Endothelial cell of umbilical vein (primary cell): ENCODE measurements at regions not wholly inside any gene's neighbourhood (a gene's known extent, or its start where the extent isn't known, plus 50 kb on each side); places are given as distances from the start of the nearest gene placed in this dataset.

Source experiments
- BruUV-seq: library from RNA; stranded (reverse); fragments of 400-500 nt; replicated peaks from 2 replicates; lab custom pipeline; 2021; lab: Mats Ljungman, UMichigan
- CTCF ChIA-PET: fragments of 300-600, 350-600 bp; sonication (Branson Sonifier 250); formaldehyde crosslinking; loops from one replicate; lab custom pipeline; 2021; ENCODE audit warnings: antibody characterized with exemption, inconsistent platforms; lab: Charles Lee
- POLR2A ChIA-PET: fragments of 300-600, 350-600 bp; sonication (Branson Sonifier 250); formaldehyde crosslinking; loops from one replicate; lab custom pipeline; 2021; ENCODE audit warnings: antibody characterized with exemption, inconsistent platforms; lab: Charles Lee
- DNase-seq: peaks from one replicate; pipeline ENCODE4 v3.0.0-alpha.2; 2011; ENCODE audit warnings: low read depth, low spot score
- FAIRE-seq: peaks from 2 replicates; lab custom pipeline; 2011; peaks lifted over from hg19 to GRCh38; lab: Jason Lieb, UNC
- H2AFZ ChIP-seq: 2 replicates; pipeline ENCODE4 v1.6.0; 2012; ENCODE audit warnings: low read depth, low read length, control low read depth, inconsistent platforms
- H3K27ac ChIP-seq: 2 replicates; pipeline ENCODE4 v1.5.1; 2011; ENCODE audit warnings: low read depth, mild to moderate bottlenecking, control low read depth, low read length, moderate library complexity; ENCODE audit not compliant: insufficient read depth
- H3K27me3 ChIP-seq, 2 experiments: 2 replicates each; pipeline versions ENCODE4 v1.6.0 to v1.6.1; 2011; ENCODE audit warnings: low read length in 2 of 2, mixed read lengths in 1 of 2; ENCODE audit not compliant: control insufficient read depth in 2 of 2, insufficient read depth in 2 of 2
- H3K36me3 ChIP-seq, 2 experiments: 2 replicates in 1 of 2; 3 replicates in 1 of 2; pipeline ENCODE4 v1.5.1; 2011; ENCODE audit warnings: low read length in 2 of 2, mild to moderate bottlenecking in 1 of 2, moderate library complexity in 1 of 2; ENCODE audit not compliant: control insufficient read depth in 2 of 2, insufficient read depth in 2 of 2; ENCODE audit errors: extremely low read depth in 1 of 2
- H3K4me1 ChIP-seq: 3 replicates; pipeline ENCODE4 v1.5.1; 2011; ENCODE audit warnings: mild to moderate bottlenecking, low read length; ENCODE audit not compliant: control insufficient read depth, insufficient read depth; ENCODE audit errors: extremely low read depth
- H3K4me2 ChIP-seq: 2 replicates; pipeline ENCODE4 v1.6.1; 2011; ENCODE audit warnings: low read length, control low read depth, mixed read lengths; ENCODE audit not compliant: insufficient read depth
- H3K4me3 ChIP-seq, 3 experiments: fragments of 200-600 bp in 1 of 3; sonication (generic), shearing (Covaris generic) in 1 of 3; replicated peaks in 1 of 3; 2 replicates each; pipeline ENCODE4 v1.5.1; 2011 to 2016; ENCODE audit warnings: control low read depth in 3 of 3, low read length in 3 of 3, mild to moderate bottlenecking in 2 of 3, inconsistent platforms in 1 of 3, low read depth in 1 of 3, moderate library complexity in 1 of 3; ENCODE audit not compliant: insufficient read depth in 1 of 3
- H3K79me2 ChIP-seq: 2 replicates; pipeline ENCODE4 v1.6.0; 2012; ENCODE audit warnings: low read length, inconsistent platforms; ENCODE audit not compliant: control insufficient read depth, insufficient read depth
- H3K9ac ChIP-seq: replicated peaks from 2 replicates; pipeline ENCODE3; 2011; ENCODE audit warnings: low read length, control low read depth; ENCODE audit not compliant: insufficient read depth; ENCODE audit errors: extremely low read depth
- H3K9me1 ChIP-seq: replicated peaks from 3 replicates; pipeline ENCODE4 v1.6.0; 2011; ENCODE audit warnings: mild to moderate bottlenecking, low read length; ENCODE audit not compliant: control insufficient read depth, insufficient read depth; ENCODE audit errors: extremely low read depth
- H3K9me3 ChIP-seq: replicated peaks from 2 replicates; pipeline ENCODE4 v1.5.1; 2012; ENCODE audit warnings: low read length, inconsistent platforms; ENCODE audit not compliant: control insufficient read depth, insufficient read depth
- H4K20me1 ChIP-seq: replicated peaks from 2 replicates; pipeline ENCODE3; 2011; ENCODE audit warnings: mild to moderate bottlenecking, low read length; ENCODE audit not compliant: control insufficient read depth, insufficient read depth; ENCODE audit errors: extremely low read depth
- CTCF ChIP-seq, 2 donors: IDR thresholded peaks; 1 replicate in 1 of 2; 2 replicates in 1 of 2; pipeline ENCODE4 v1.5.1; 2011; ENCODE audit warnings: low read length in 2 of 2, mild to moderate bottlenecking in 2 of 2, moderate library complexity in 2 of 2, control low read depth in 1 of 2, inconsistent platforms in 1 of 2, low read depth in 1 of 2; ENCODE audit not compliant: insufficient read depth in 1 of 2; ENCODE audit errors: extremely low read depth in 1 of 2
- EZH2 ChIP-seq: IDR thresholded peaks from 2 replicates; pipeline ENCODE4 v1.6.1; 2012; ENCODE audit warnings: borderline replicate concordance, low read depth, mild to moderate bottlenecking, moderate library complexity, low read length, inconsistent platforms; ENCODE audit not compliant: severe bottlenecking
- FOS ChIP-seq: IDR thresholded peaks from 2 replicates; pipeline ENCODE4 v1.6.1; 2011; ENCODE audit warnings: mild to moderate bottlenecking, low read length, moderate library complexity, borderline replicate concordance; ENCODE audit not compliant: insufficient read depth
- GATA2 ChIP-seq: IDR thresholded peaks from 2 replicates; pipeline ENCODE4 v1.7.0; 2011; ENCODE audit warnings: low read depth, mild to moderate bottlenecking, moderate library complexity, mixed read lengths, low read length; ENCODE audit not compliant: insufficient read length, insufficient read depth
- JUN ChIP-seq: IDR thresholded peaks from 2 replicates; pipeline ENCODE4 v1.6.1; 2011; ENCODE audit warnings: borderline replicate concordance, low read depth; ENCODE audit not compliant: insufficient read length, insufficient read depth
- MAX ChIP-seq: IDR thresholded peaks from 2 replicates; pipeline ENCODE4 v1.6.1; 2011; ENCODE audit not compliant: insufficient read depth, insufficient read length
- MYC ChIP-seq: IDR thresholded peaks from one replicate; pipeline ENCODE4 v1.6.1; 2011; ENCODE audit warnings: mild to moderate bottlenecking, low read depth, low read length
- POLR2A ChIP-seq: IDR thresholded peaks from 2 replicates; pipeline ENCODE4 v1.6.1; 2012; ENCODE audit warnings: low read depth, mild to moderate bottlenecking, control low read depth, low read length
- POLR2AphosphoS5 ChIP-seq: IDR thresholded peaks from 2 replicates; pipeline ENCODE4 v1.6.1; 2012; ENCODE audit warnings: low read depth, mild to moderate bottlenecking, control low read depth, low read length, moderate library complexity; ENCODE audit not compliant: insufficient read depth
- dilution Hi-C: fragments of 300-500 bp; cut with MboI; formaldehyde crosslinking; loops from one replicate; pipeline ENCODE4 v1.15.0; 2019; ENCODE audit warnings: low sequenced_read_pairs; ENCODE audit not compliant: extremely low pct_ligation_motif_present
- intact Hi-C: fragments of 100-400 bp; cut with micrococcal nuclease; formaldehyde crosslinking; loops from one replicate; pipeline ENCODE4 v1.10.0; 2022

GRCh38 chr17:14919631-14920213, 345.4 kb downstream of the PMP22 start:
- dilution Hi-C loops: no loop called here
- no TSS peak for BruUV-seq
- Histone ChIP-seq H3K36me3 (no peaks in the 10 kb centered on the region), H2AFZ (no peak overlapping the region), H3K4me3 (no peak overlapping the region), H4K20me1 (no peaks in the 10 kb centered on the region), H3K79me2 (no peaks in the 10 kb centered on the region), H3K27ac (no peak overlapping the region), H3K4me1 (no peaks in the 10 kb centered on the region), H3K4me2 (no peak overlapping the region), H3K27me3 (no peaks in the 10 kb centered on the region), H3K9me3 (peaks cover 3% of the 10 kb centered on the region), H3K9ac (no peak overlapping the region), H3K9me1 (no peaks in the 10 kb centered on the region)
- FAIRE-seq: no peak
- DNase-seq: no peak
- intact Hi-C loops: loop anchor here (10.0 kb wide), 1 partner anchor 615 kb away; the partner anchor contains the start of gene HS3ST3B1
- TF ChIP-seq MYC (no peak), EZH2 (no peak), POLR2A (no peak), GATA2 (no peak), MAX (no peak), POLR2AphosphoS5 (no peak), JUN (no peak), FOS (no peak), CTCF (IDR thresholded peaks at IDR 0.05; ENCODE audit: extremely low read depth in 1 of 2, insufficient read depth in 1 of 2, low read depth in 1 of 2, low read length in 2 of 2) (no peak)
- ChIA-PET POLR2A (no interaction called here), CTCF (no interaction called here)
